Smooth muscle cell (in vitro differentiated cells): ENCODE measurements at regions not wholly inside any gene's neighbourhood (a gene's known extent, or its start where the extent isn't known, plus 50 kb on each side); places are given as distances from the start of the nearest gene placed in this dataset.

Experiments
- DNase-seq: peaks from one replicate; lab custom pipeline; 2025; ENCODE audit not compliant: unreplicated experiment; lab: John Stamatoyannopoulos, UW
- H2AFZ ChIP-seq: fragments of 200-600 bp; sonication (generic); 2 replicates; pipeline ENCODE4 v1.6.0; 2016; ENCODE audit warnings: antibody characterized with exemption, low read depth, mild to moderate bottlenecking
- H3F3A ChIP-seq: fragments of 200-600 bp; sonication (generic); 2 replicates; pipeline ENCODE4 v1.6.0; 2017; ENCODE audit warnings: antibody characterized with exemption, low read depth
- H3K27ac ChIP-seq: fragments of 200-600 bp; sonication (generic); 2 replicates; pipeline ENCODE4 v1.5.1; 2016; ENCODE audit warnings: low read depth, mild to moderate bottlenecking
- H3K27me3 ChIP-seq: fragments of 200-600 bp; sonication (generic); 2 replicates; pipeline ENCODE4 v1.6.1; 2016; ENCODE audit warnings: low read depth, mild to moderate bottlenecking
- H3K36me3 ChIP-seq: fragments of 200-600 bp; sonication (generic); 2 replicates; pipeline ENCODE4 v1.5.1; 2016; ENCODE audit warnings: low read depth
- H3K4me1 ChIP-seq: fragments of 200-600 bp; sonication (generic); 2 replicates; pipeline ENCODE4 v1.5.1; 2016; ENCODE audit warnings: low read depth
- H3K4me2 ChIP-seq: fragments of 200-600 bp; sonication (generic); 2 replicates; pipeline ENCODE4 v1.6.0; 2016; ENCODE audit warnings: mild to moderate bottlenecking
- H3K4me3 ChIP-seq: fragments of 200-600 bp; sonication (generic); 2 replicates; pipeline ENCODE4 v1.5.1; 2016; ENCODE audit warnings: mild to moderate bottlenecking
- H3K79me2 ChIP-seq: fragments of 200-600 bp; sonication (generic); 2 replicates; pipeline ENCODE4 v1.6.0; 2016; ENCODE audit warnings: low read depth, mild to moderate bottlenecking
- H3K9ac ChIP-seq: fragments of 200-600 bp; sonication (generic); 2 replicates; pipeline ENCODE4 v1.6.0; 2016; ENCODE audit warnings: low read depth
- H3K9me3 ChIP-seq: fragments of 200-600 bp; sonication (generic); replicated peaks from 2 replicates; pipeline ENCODE4 v1.5.1; 2016; ENCODE audit warnings: low read depth
- H4K20me1 ChIP-seq: fragments of 200-600 bp; sonication (generic); 2 replicates; pipeline ENCODE4 v1.6.0; 2016; ENCODE audit warnings: low read depth
- CTCF ChIP-seq: fragments of 200-600 bp; sonication (generic); IDR thresholded peaks from 2 replicates; pipeline ENCODE4 v1.5.1; 2017; ENCODE audit warnings: borderline replicate concordance, mild to moderate bottlenecking, antibody characterized with exemption; ENCODE audit not compliant: insufficient read depth, poor library complexity, severe bottlenecking
- WGBS: methylation state at CpG from one replicate; pipeline ENCODE4 v1.1.7; 2016; ENCODE audit warnings: low lambda C conversion rate; 5-methylcytosine and 5-hydroxymethylcytosine counted together

GRCh38 chr7:47653550-47654411 is 71.9 kb upstream of the TNS3 start:
- no peak for DNase-seq
- Histone ChIP-seq H4K20me1 (no peaks in the 10 kb centered on the region), H3K79me2 (no peaks in the 10 kb centered on the region), H3K4me2 (peak overlapping the region; percentile 64), H3K4me1 (peaks cover 18% of the 10 kb centered on the region), H3K27ac (no peak overlapping the region), H3K9me3 (no peaks in the 10 kb centered on the region), H3K27me3 (no peaks in the 10 kb centered on the region), H3K36me3 (no peaks in the 10 kb centered on the region), H2AFZ (no peak overlapping the region), H3K4me3 (no peak overlapping the region), H3F3A (peaks cover 6% of the 10 kb centered on the region), H3K9ac (no peak overlapping the region)
- WGBS = 75% methylated on average over 12 of the region's 12 CpGs
- no peak for TF ChIP-seq CTCF

- Histone ChIP-seq H3K36me3 (no peaks in the 10 kb centered on the region), H3K9ac (no peak overlapping the region), H3K9me3 (no peaks in the 10 kb centered on the region), H3K27ac (no peak overlapping the region), H3K4me2 (peak overlapping the region; percentile 15), H3K4me3 (no peak overlapping the region), H3K27me3 (no peaks in the 10 kb centered on the region), H3K79me2 (no peaks in the 10 kb centered on the region), H3K4me1 (peaks cover 25% of the 10 kb centered on the region), H4K20me1 (no peaks in the 10 kb centered on the region), H3F3A (peaks cover 8% of the 10 kb centered on the region), H2AFZ (no peak overlapping the region)
- DNase-seq = no peak
- WGBS = 81% methylated on average over 2 of the region's 2 CpGs
- no peak for TF ChIP-seq CTCF
Observed at GRCh38 chr7:47652591-47652990, 70.7 kb upstream of the TNS3 start.

- TF ChIP-seq CTCF = no peak
- H3K36me3 ChIP-seq = no peaks in the 10 kb centered on the region
- no peaks in the 10 kb centered on the region for H3K27me3 ChIP-seq
- no peaks in the 10 kb centered on the region for H3K79me2 ChIP-seq
- no peaks in the 10 kb centered on the region for H3K9me3 ChIP-seq
- no peak overlapping the region for H2AFZ ChIP-seq
- H3K9ac ChIP-seq = no peak overlapping the region
- peaks cover 8% of the 10 kb centered on the region for H3F3A ChIP-seq
- H3K4me3 ChIP-seq = no peak overlapping the region
- H3K4me1 ChIP-seq = peaks cover 35% of the 10 kb centered on the region
- WGBS = 55% methylated on average over 11 of the region's 11 CpGs
- H3K4me2 ChIP-seq = peak overlapping the region; percentile 6
- no peaks in the 10 kb centered on the region for H4K20me1 ChIP-seq
- no peak for DNase-seq
- peak overlapping the region; percentile 81 for H3K27ac ChIP-seq
Observed at GRCh38 chr7:47651355-47652317, 69.7 kb upstream of the TNS3 start.
